ENCODE measurements at regions not wholly inside any gene's neighbourhood (a gene's known extent, or its start where the extent isn't known, plus 50 kb on each side); places are given as distances from the start of the nearest gene placed in this dataset.

DNA sequence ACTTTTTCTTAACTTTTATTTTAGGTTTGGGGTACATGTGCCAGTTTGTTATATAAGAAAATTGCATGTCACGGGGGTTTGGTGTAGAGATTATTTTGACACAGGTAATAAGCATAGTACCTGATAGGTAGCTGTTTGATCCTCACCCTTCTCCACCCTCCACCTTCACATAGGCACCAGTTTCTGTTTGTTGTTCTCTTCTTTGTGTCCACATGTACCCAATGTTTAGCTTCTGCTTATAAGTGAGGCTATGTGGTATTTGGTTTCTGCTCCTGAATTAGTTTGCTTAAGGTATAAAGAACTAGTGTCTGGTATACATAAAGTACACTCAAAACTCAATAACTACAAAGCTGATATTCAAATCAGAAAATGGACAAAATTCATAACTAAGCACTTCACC is 654.6 kb upstream of the LINC00305 start:
- peaks cover 4% of the 10 kb centered on the region for H3K9me3 Mint-ChIP-seq
- DNase-seq (no peak), ATAC-seq (no peak)
- intact Hi-C loops (cut with micrococcal nuclease) = no loop called here
- H3K36me3 Mint-ChIP-seq (ENCODE audit: low read depth) = no peaks in the 10 kb centered on the region
- H3K4me3 Mint-ChIP-seq = no peak overlapping the region
- POLR2A ChIA-PET = no interaction called here
- H3K27me3 Mint-ChIP-seq = no peaks in the 10 kb centered on the region
- no peak overlapping the region for H3K27ac Mint-ChIP-seq
- H3K4me1 Mint-ChIP-seq (ENCODE audit: low read depth) = no peaks in the 10 kb centered on the region
- TF ChIP-seq, protein P1, sequence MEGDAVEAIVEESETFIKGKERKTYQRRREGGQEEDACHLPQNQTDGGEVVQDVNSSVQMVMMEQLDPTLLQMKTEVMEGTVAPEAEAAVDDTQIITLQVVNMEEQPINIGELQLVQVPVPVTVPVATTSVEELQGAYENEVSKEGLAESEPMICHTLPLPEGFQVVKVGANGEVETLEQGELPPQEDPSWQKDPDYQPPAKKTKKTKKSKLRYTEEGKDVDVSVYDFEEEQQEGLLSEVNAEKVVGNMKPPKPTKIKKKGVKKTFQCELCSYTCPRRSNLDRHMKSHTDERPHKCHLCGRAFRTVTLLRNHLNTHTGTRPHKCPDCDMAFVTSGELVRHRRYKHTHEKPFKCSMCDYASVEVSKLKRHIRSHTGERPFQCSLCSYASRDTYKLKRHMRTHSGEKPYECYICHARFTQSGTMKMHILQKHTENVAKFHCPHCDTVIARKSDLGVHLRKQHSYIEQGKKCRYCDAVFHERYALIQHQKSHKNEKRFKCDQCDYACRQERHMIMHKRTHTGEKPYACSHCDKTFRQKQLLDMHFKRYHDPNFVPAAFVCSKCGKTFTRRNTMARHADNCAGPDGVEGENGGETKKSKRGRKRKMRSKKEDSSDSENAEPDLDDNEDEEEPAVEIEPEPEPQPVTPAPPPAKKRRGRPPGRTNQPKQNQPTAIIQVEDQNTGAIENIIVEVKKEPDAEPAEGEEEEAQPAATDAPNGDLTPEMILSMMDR (IDR thresholded peaks at IDR 0.05) = no peak
- CTCF ChIA-PET = no interaction called here

DNA sequence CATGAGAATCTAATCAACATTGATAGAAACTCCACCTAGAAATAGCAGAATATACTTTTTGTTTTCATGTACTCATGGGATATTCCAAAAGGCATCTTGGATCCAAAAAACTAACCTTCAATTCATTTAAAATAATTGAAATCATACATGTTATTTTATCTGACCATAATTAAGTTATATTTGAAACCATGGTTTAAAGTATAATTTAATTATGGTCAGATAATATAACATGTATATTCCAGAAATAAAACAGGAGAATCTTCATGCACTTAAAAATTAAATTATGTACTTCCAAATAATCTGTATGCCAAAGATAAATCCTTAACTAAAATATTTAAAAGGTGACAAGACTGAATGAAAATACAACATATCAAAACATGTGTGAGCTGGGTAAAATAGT is 651.3 kb upstream of the LINC00305 start:
- CTCF ChIA-PET = no interaction called here
- ATAC-seq = no peak
- no peaks in the 10 kb centered on the region for H3K27me3 Mint-ChIP-seq

DNA sequence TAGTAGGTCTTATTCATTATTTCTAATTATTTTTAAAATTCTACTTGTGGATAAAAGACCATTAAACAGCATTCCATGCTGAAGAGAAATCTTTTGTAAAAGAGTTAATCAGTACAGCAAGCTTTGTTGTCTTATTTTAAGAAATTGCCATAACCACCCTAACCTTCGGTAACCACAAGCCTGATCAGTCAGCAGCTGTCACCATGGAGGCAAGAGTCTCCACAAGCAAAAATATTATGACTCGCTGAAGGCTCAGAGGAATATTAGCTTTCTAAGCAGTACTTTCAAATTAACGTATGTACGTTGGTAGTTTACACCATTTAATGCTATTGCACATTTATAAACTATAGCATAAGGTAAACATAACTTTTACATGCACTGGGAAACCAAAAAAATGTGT is 650.5 kb upstream of the LINC00305 start:
- intact Hi-C loops (cut with micrococcal nuclease) = no loop called here
- POLR2A ChIA-PET = no interaction called here
- no peaks in the 10 kb centered on the region for H3K36me3 Mint-ChIP-seq (ENCODE audit: low read depth)
- CTCF ChIA-PET = no interaction called here
- ATAC-seq = no peak
- TF ChIP-seq, protein P1 (IDR thresholded peaks at IDR 0.05) = no peak
- no peaks in the 10 kb centered on the region for H3K27me3 Mint-ChIP-seq
- no peaks in the 10 kb centered on the region for H3K4me1 Mint-ChIP-seq (ENCODE audit: low read depth)
- H3K27ac Mint-ChIP-seq = no peak overlapping the region
- H3K4me3 Mint-ChIP-seq = no peak overlapping the region
- peaks cover 9% of the 10 kb centered on the region for H3K9me3 Mint-ChIP-seq
- no peak for DNase-seq

More for the DNA sequence above, 651.3 kb upstream of the LINC00305 start:
- POLR2A ChIA-PET = no interaction called here
- peaks cover 9% of the 10 kb centered on the region for H3K9me3 Mint-ChIP-seq
- no peaks in the 10 kb centered on the region for H3K36me3 Mint-ChIP-seq (ENCODE audit: low read depth)
- no peak for DNase-seq
- H3K4me1 Mint-ChIP-seq (ENCODE audit: low read depth) = no peaks in the 10 kb centered on the region
- TF ChIP-seq, protein P1 (IDR thresholded peaks at IDR 0.05) = no peak
- intact Hi-C loops (cut with micrococcal nuclease) = no loop called here
- no peak overlapping the region for H3K4me3 Mint-ChIP-seq
- H3K27ac Mint-ChIP-seq = no peak overlapping the region

DNA sequence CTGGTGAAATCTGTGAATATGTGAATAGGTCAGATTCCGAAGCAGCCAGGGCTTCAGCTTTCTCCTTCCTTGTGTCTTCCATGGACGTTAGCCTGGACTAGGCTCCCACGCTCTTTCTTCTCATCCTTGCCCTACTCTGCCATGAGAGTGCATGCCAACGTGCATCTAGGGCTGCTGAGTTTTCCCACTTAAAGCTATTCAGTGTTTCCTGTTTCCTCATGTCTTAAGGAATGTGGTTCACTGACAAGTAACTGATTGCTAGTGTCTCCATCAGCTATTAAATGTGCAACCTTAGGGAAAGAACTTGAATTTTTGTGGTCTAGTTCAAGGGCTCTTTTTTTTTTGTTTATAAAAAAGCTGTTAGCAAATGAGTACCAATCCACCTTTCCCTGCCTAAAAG is 642.3 kb upstream of the LINC00305 start:
- intact Hi-C loops (cut with micrococcal nuclease) = no loop called here
- POLR2A ChIA-PET = no interaction called here

GRCh38 chr18:64785686-64786085 is 636.8 kb upstream of the LINC00305 start:
- Mint-ChIP-seq H3K27ac (no peak overlapping the region), H3K4me1 (ENCODE audit: low read depth) (no peaks in the 10 kb centered on the region), H3K36me3 (ENCODE audit: low read depth) (no peaks in the 10 kb centered on the region), H3K9me3 (peaks cover 14% of the 10 kb centered on the region), H3K4me3 (no peak overlapping the region), H3K27me3 (no peaks in the 10 kb centered on the region)
- ChIA-PET POLR2A (no interaction called here), CTCF (no interaction called here)
- TF ChIP-seq, protein P1 (IDR thresholded peaks at IDR 0.05) = no peak
- DNase-seq (no peak), ATAC-seq (no peak)
- intact Hi-C loops (cut with micrococcal nuclease) = no loop called here

More for the DNA sequence above, 642.3 kb upstream of the LINC00305 start:
- Mint-ChIP-seq H3K27ac (no peak overlapping the region), H3K9me3 (peaks cover 6% of the 10 kb centered on the region), H3K4me1 (ENCODE audit: low read depth) (no peaks in the 10 kb centered on the region), H3K4me3 (no peak overlapping the region), H3K27me3 (no peaks in the 10 kb centered on the region), H3K36me3 (ENCODE audit: low read depth) (no peaks in the 10 kb centered on the region)
- no peak for ATAC-seq
- TF ChIP-seq, protein P1 (IDR thresholded peaks at IDR 0.05) = no peak
- CTCF ChIA-PET = no interaction called here
- no peak for DNase-seq
